Hepatic stellate cell (primary cell): ENCODE measurements at regions not wholly inside any gene's neighbourhood (a gene's known extent, or its start where the extent isn't known, plus 50 kb on each side); places are given as distances from the start of the nearest gene placed in this dataset.
"Not testable (repeated sequence)": the region's sequence is repeated elsewhere in the genome, so short reads cannot be mapped to it uniquely, and the experiment has no call there.

Experiments used
- DNase-seq: peaks from one replicate; pipeline ENCODE4 v3.0.0; 2011; ENCODE audit warnings: low spot score

- DNase-seq, result no peak
Observed at GRCh38 chr20:57787151-57787989, 77.6 kb upstream of the PMEPA1 start.

GRCh38 chr20:57786304-57786932 lies 76.6 kb upstream of the PMEPA1 start:
- DNase-seq, result no peak

- DNase-seq, result no peak
Observed at GRCh38 chr20:57785720-57786119, 75.9 kb upstream of the PMEPA1 start.

- DNase-seq, result no peak
Observed at GRCh38 chr20:57785061-57785460, 75.2 kb upstream of the PMEPA1 start.

GRCh38 chr20:57783956-57784837 lies 74.4 kb upstream of the PMEPA1 start:
- no peak for DNase-seq

- no peak for DNase-seq
Observed at GRCh38 chr20:57783196-57783595, 73.4 kb upstream of the PMEPA1 start.

- no peak for DNase-seq
Observed at GRCh38 chr20:57782631-57783041, 72.8 kb upstream of the PMEPA1 start.

GRCh38 chr20:57781901-57782300 lies 72.1 kb upstream of the PMEPA1 start:
- no peak for DNase-seq

- no peak for DNase-seq
Observed at GRCh38 chr20:57780906-57781305, 71.1 kb upstream of the PMEPA1 start.

- DNase-seq, result no peak
Observed at GRCh38 chr20:57780398-57780797, 70.6 kb upstream of the PMEPA1 start.

GRCh38 chr20:57779401-57780003 lies 69.7 kb upstream of the PMEPA1 start:
- DNase-seq, result no peak

GRCh38 chr20:57777911-57778310 lies 68.1 kb upstream of the PMEPA1 start:
- no peak for DNase-seq

- no peak for DNase-seq
Observed at GRCh38 chr20:57774951-57775350, 65.1 kb upstream of the PMEPA1 start.

- DNase-seq, result no peak
Observed at GRCh38 chr20:57774111-57774880, 64.5 kb upstream of the PMEPA1 start.

- no peak for DNase-seq
Observed at GRCh38 chr20:57773059-57773815, 63.4 kb upstream of the PMEPA1 start.

GRCh38 chr20:57772349-57772964 lies 62.6 kb upstream of the PMEPA1 start:
- no peak for DNase-seq

- DNase-seq, result no peak
Observed at GRCh38 chr20:57770852-57771720, 61.3 kb upstream of the PMEPA1 start.

GRCh38 chr20:57770401-57770800 lies 60.6 kb upstream of the PMEPA1 start:
- not testable (repeated sequence) for DNase-seq

- DNase-seq, result no peak
Observed at GRCh38 chr20:57769756-57770155, 59.9 kb upstream of the PMEPA1 start.
